ENCODE measurements at regions not wholly inside any gene's neighbourhood (a gene's known extent, or its start where the extent isn't known, plus 50 kb on each side); places are given as distances from the start of the nearest gene placed in this dataset.

- no peak for DNase-seq (ENCODE audit: low spot score)
Measured at GRCh38 chr7:9681284-9681683, 1247.9 kb downstream of the NXPH1 start.

- no peak for DNase-seq (ENCODE audit: low spot score)
Measured at GRCh38 chr7:9691286-9691685, 1257.9 kb downstream of the NXPH1 start.

- no peak for DNase-seq (ENCODE audit: low spot score)
Measured at GRCh38 chr7:9698375-9698774, 1265.0 kb downstream of the NXPH1 start.

- no peak for DNase-seq (ENCODE audit: low spot score)
Measured at GRCh38 chr7:9709216-9709615, 1264.5 kb upstream of the PHF14 start.

GRCh38 chr7:9711259-9711918, 1262.3 kb upstream of the PHF14 start:
- no peak for DNase-seq (ENCODE audit: low spot score)

GRCh38 chr7:9718071-9718661, 1255.5 kb upstream of the PHF14 start:
- DNase-seq (ENCODE audit: low spot score): no peak

GRCh38 chr7:9719303-9719702, 1254.4 kb upstream of the PHF14 start:
- no peak for DNase-seq (ENCODE audit: low spot score)

GRCh38 chr7:9719721-9720120, 1254.0 kb upstream of the PHF14 start:
- no peak for DNase-seq (ENCODE audit: low spot score)

- DNase-seq (ENCODE audit: low spot score): peak; percentile 49
Measured at GRCh38 chr7:9725940-9726663, 1247.6 kb upstream of the PHF14 start.

- DNase-seq (ENCODE audit: low spot score): peak; percentile 71
Measured at GRCh38 chr7:9726811-9727210, 1246.9 kb upstream of the PHF14 start.

- peak; percentile 60 for DNase-seq (ENCODE audit: low spot score)
Measured at GRCh38 chr7:9727467-9727869, 1246.2 kb upstream of the PHF14 start.

GRCh38 chr7:9728014-9728657, 1245.5 kb upstream of the PHF14 start:
- DNase-seq (ENCODE audit: low spot score): peak; percentile 68

- no peak for DNase-seq (ENCODE audit: low spot score)
Measured at GRCh38 chr7:9752033-9752432, 1221.6 kb upstream of the PHF14 start.

GRCh38 chr7:9761224-9761623, 1212.4 kb upstream of the PHF14 start:
- no peak for DNase-seq (ENCODE audit: low spot score)

- DNase-seq (ENCODE audit: low spot score): no peak
Measured at GRCh38 chr7:9776900-9777299, 1196.8 kb upstream of the PHF14 start.

- DNase-seq (ENCODE audit: low spot score): no peak
Measured at GRCh38 chr7:9778367-9778766, 1195.3 kb upstream of the PHF14 start.

- DNase-seq (ENCODE audit: low spot score): no peak
Measured at GRCh38 chr7:9781710-9782109, 1192.0 kb upstream of the PHF14 start.

GRCh38 chr7:9782275-9782674, 1191.4 kb upstream of the PHF14 start:
- DNase-seq (ENCODE audit: low spot score): no peak

GRCh38 chr7:9785211-9785610, 1188.5 kb upstream of the PHF14 start:
- no peak for DNase-seq (ENCODE audit: low spot score)

- no peak for DNase-seq (ENCODE audit: low spot score)
Measured at GRCh38 chr7:9796241-9796640, 1177.4 kb upstream of the PHF14 start.

- no peak for DNase-seq (ENCODE audit: low spot score)
Measured at GRCh38 chr7:9822458-9823290, 1151.0 kb upstream of the PHF14 start.
